ENCODE measurements at regions not wholly inside any gene's neighbourhood (a gene's known extent, or its start where the extent isn't known, plus 50 kb on each side); places are given as distances from the start of the nearest gene placed in this dataset.

DNA sequence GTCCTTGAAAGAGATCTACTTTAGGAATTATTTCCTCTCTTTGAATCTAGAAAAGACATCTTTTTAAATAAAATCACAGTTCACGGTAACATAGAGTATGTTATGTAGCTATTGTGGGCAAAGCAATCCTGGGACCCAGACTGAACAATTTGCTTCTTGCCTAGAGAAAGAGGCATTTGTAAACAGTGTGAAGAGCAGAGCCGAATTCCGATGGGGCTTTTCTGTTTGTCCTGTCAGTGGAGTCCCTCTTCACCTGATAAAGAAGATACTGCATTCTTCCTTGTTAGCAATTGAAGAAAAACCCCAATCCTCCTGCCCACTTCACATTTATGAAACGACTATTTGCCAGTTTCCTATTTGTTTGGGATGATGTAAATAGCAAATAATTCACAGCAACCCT, 462.9 kb downstream of the WDR72 start:
- no CpG with 5 or more reads among the region's 4 CpGs for WGBS (ENCODE audit: insufficient coverage)
- Histone ChIP-seq H3K27me3 (ENCODE audit: control insufficient read depth in 2 of 2, insufficient read depth in 2 of 2, low read length in 2 of 2) (no peaks in the 10 kb centered on the region), H3K4me3 (replicated peaks in 1 of 3; ENCODE audit: low read depth in 2 of 3, low read length in 3 of 3) (no peak overlapping the region), H3K27ac (ENCODE audit: low read depth in 1 of 2, low read length in 2 of 2) (no peak overlapping the region), H3K36me3 (replicated peaks in 1 of 2; ENCODE audit: control insufficient read depth in 1 of 2, insufficient read depth in 2 of 2, low read length in 2 of 2) (no peaks in the 10 kb centered on the region), H3K9me3 (replicated peaks in 1 of 2; ENCODE audit: control insufficient read depth in 1 of 2, insufficient read depth in 1 of 2, low read length in 2 of 2) (no peaks in the 10 kb centered on the region), H3K9ac (ENCODE audit: insufficient read depth, low read length, poor library complexity, severe bottlenecking) (no peak overlapping the region), H2AFZ (ENCODE audit: insufficient read depth, low read depth, low read length, poor library complexity, severe bottlenecking) (no peak overlapping the region), H3K4me2 (replicated peaks; ENCODE audit: extremely low read depth, low read length, poor library complexity, severe bottlenecking) (no peak overlapping the region), H4K20me1 (ENCODE audit: insufficient read depth, low read length) (no peaks in the 10 kb centered on the region), H3K4me1 (ENCODE audit: control insufficient read depth in 1 of 2, insufficient read depth in 2 of 2, low read length in 2 of 2) (no peaks in the 10 kb centered on the region), H3K79me2 (ENCODE audit: insufficient read depth, low read length) (no peaks in the 10 kb centered on the region)
- H3K4me1 Mint-ChIP-seq, result no peaks in the 10 kb centered on the region
- TF ChIP-seq, protein P1, sequence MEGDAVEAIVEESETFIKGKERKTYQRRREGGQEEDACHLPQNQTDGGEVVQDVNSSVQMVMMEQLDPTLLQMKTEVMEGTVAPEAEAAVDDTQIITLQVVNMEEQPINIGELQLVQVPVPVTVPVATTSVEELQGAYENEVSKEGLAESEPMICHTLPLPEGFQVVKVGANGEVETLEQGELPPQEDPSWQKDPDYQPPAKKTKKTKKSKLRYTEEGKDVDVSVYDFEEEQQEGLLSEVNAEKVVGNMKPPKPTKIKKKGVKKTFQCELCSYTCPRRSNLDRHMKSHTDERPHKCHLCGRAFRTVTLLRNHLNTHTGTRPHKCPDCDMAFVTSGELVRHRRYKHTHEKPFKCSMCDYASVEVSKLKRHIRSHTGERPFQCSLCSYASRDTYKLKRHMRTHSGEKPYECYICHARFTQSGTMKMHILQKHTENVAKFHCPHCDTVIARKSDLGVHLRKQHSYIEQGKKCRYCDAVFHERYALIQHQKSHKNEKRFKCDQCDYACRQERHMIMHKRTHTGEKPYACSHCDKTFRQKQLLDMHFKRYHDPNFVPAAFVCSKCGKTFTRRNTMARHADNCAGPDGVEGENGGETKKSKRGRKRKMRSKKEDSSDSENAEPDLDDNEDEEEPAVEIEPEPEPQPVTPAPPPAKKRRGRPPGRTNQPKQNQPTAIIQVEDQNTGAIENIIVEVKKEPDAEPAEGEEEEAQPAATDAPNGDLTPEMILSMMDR (IDR thresholded peaks at IDR 0.05), result no peak
- no peaks in the 10 kb centered on the region for H3K36me3 Mint-ChIP-seq
- H3K27ac Mint-ChIP-seq, result no peak overlapping the region
- H3K4me3 Mint-ChIP-seq, result no peak overlapping the region
- peaks cover 0 to 3% (median 2%) of the 10 kb centered on the region in 7 donors for H3K9me3 Mint-ChIP-seq
- intact Hi-C loops (cut with micrococcal nuclease), result no loop called here
- DNase-seq, result no peak
- H3K27me3 Mint-ChIP-seq (ENCODE audit: low read depth in 3 of 3), result peaks cover 0 to 3% (median 0%) of the 10 kb centered on the region in 3 donors

DNA sequence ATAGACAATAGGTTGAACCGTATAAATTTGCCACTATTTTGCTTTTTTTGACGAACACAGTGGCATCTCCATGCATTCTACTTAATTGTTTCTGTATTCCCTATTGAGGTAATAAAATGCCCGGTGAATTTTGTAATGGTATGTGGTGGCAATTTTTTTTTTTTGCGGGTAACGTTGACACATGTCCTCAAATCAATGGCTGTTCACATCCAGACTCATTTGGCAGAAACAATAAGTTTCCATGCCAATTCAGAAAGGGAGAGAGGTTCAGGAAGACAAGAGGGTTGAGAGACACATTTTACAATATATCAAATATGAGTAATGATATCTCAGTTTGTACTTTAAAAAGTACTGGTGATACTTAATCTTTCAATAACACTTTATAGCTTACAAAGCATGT, 463.9 kb downstream of the WDR72 start:
- Histone ChIP-seq H3K4me3 (replicated peaks in 1 of 3; ENCODE audit: low read depth in 2 of 3, low read length in 3 of 3) (no peak overlapping the region), H3K79me2 (ENCODE audit: insufficient read depth, low read length) (no peaks in the 10 kb centered on the region), H3K9ac (ENCODE audit: insufficient read depth, low read length, poor library complexity, severe bottlenecking) (no peak overlapping the region), H4K20me1 (ENCODE audit: insufficient read depth, low read length) (no peaks in the 10 kb centered on the region), H3K9me3 (replicated peaks in 1 of 2; ENCODE audit: control insufficient read depth in 1 of 2, insufficient read depth in 1 of 2, low read length in 2 of 2) (no peaks in the 10 kb centered on the region), H3K27me3 (ENCODE audit: control insufficient read depth in 2 of 2, insufficient read depth in 2 of 2, low read length in 2 of 2) (no peaks in the 10 kb centered on the region), H3K36me3 (replicated peaks in 1 of 2; ENCODE audit: control insufficient read depth in 1 of 2, insufficient read depth in 2 of 2, low read length in 2 of 2) (no peaks in the 10 kb centered on the region), H2AFZ (ENCODE audit: insufficient read depth, low read depth, low read length, poor library complexity, severe bottlenecking) (no peak overlapping the region), H3K4me2 (replicated peaks; ENCODE audit: extremely low read depth, low read length, poor library complexity, severe bottlenecking) (no peak overlapping the region), H3K4me1 (ENCODE audit: control insufficient read depth in 1 of 2, insufficient read depth in 2 of 2, low read length in 2 of 2) (no peaks in the 10 kb centered on the region), H3K27ac (ENCODE audit: low read depth in 1 of 2, low read length in 2 of 2) (no peak overlapping the region)
- no peak overlapping the region for H3K27ac Mint-ChIP-seq
- DNase-seq, result no peak
- no CpG with 5 or more reads among the region's 5 CpGs for WGBS (ENCODE audit: insufficient coverage)
- H3K4me1 Mint-ChIP-seq, result no peaks in the 10 kb centered on the region
- peaks cover 0 to 3% (median 0%) of the 10 kb centered on the region in 7 donors for H3K9me3 Mint-ChIP-seq
- peaks cover 0 to 3% (median 0%) of the 10 kb centered on the region in 3 donors for H3K27me3 Mint-ChIP-seq (ENCODE audit: low read depth in 3 of 3)
- no peak overlapping the region for H3K4me3 Mint-ChIP-seq
- intact Hi-C loops (cut with micrococcal nuclease), result no loop called here
- TF ChIP-seq, protein P1 (IDR thresholded peaks at IDR 0.05), result no peak
- H3K36me3 Mint-ChIP-seq, result no peaks in the 10 kb centered on the region

Measured in CD14-positive monocyte (primary cell).